Body of pancreas (tissue), 4 donors: ENCODE measurements at regions not wholly inside any gene's neighbourhood (a gene's known extent, or its start where the extent isn't known, plus 50 kb on each side); places are given as distances from the start of the nearest gene placed in this dataset.

Source experiments
- CTCF ChIP-seq, 7 experiments: fragments of 450-650 bp in 4 of 7; fragments of 200-600 bp in 3 of 7; sonication (generic) in 3 of 7; IDR thresholded peaks; one replicate each; pipeline ENCODE4 v1.5.1; 2016 to 2019; ENCODE audit warnings: antibody characterized with exemption in 7 of 7
- POLR2A ChIP-seq, 3 donors: fragments of 450-650 bp; IDR thresholded peaks; one replicate each; pipeline ENCODE4 v1.6.1; 2016; ENCODE audit warnings: antibody characterized with exemption in 3 of 3, mild to moderate bottlenecking in 2 of 3

GRCh38 chr12:93146970-93147369, 217.9 kb upstream of the EEA1 start:
- no peak for TF ChIP-seq POLR2A (IDR thresholded peaks at IDR 0.05)
- TF ChIP-seq CTCF (IDR thresholded peaks at IDR 0.05) = no peak
